ENCODE measurements at regions not wholly inside any gene's neighbourhood (a gene's known extent, or its start where the extent isn't known, plus 50 kb on each side); places are given as distances from the start of the nearest gene placed in this dataset.

- ATAC-seq = no peak
- H3K27me3 ChIP-seq (ENCODE audit: control insufficient read depth in 1 of 2, insufficient read depth in 2 of 2, low read length in 2 of 2) = peaks cover 0 to 23% of the 10 kb centered on the region in 2 experiments; a peak in 3 of 5 replicates
- TF ChIP-seq ZNF501 (CRISPR knock-in tag; IDR thresholded peaks at IDR 0.05) (no peak), E2F5 (CRISPR knock-in tag; conservative IDR thresholded peaks at IDR 0.05) (no peak), PBX2 (CRISPR knock-in tag; IDR thresholded peaks at IDR 0.05) (no peak), HMG20B (CRISPR knock-in tag; conservative IDR thresholded peaks at IDR 0.05) (no peak), CREBL2 (CRISPR knock-in tag; IDR thresholded peaks at IDR 0.05; ENCODE audit: borderline replicate concordance) (no peak), FUBP1 (CRISPR knock-in tag; IDR thresholded peaks at IDR 0.05; ENCODE audit: borderline replicate concordance) (no peak), ZNF333 (CRISPR knock-in tag; IDR thresholded peaks at IDR 0.05; ENCODE audit: borderline replicate concordance) (no peak), MAZ (IDR thresholded peaks at IDR 0.05; ENCODE audit: borderline replicate concordance, low read depth, low read length) (no peak), MAZ (CRISPR knock-in tag; IDR thresholded peaks at IDR 0.05; ENCODE audit: low read depth) (no peak), MTF1 (CRISPR knock-in tag; IDR thresholded peaks at IDR 0.05) (no peak), MLXIP (CRISPR knock-in tag; IDR thresholded peaks at IDR 0.05; ENCODE audit: borderline replicate concordance) (no peak), BCL3 (CRISPR knock-in tag; IDR thresholded peaks at IDR 0.05) (no peak), ZNF20 (CRISPR knock-in tag; IDR thresholded peaks at IDR 0.05) (no peak)
Observed at GRCh38 chr11:134470238-134470637, 58.2 kb upstream of the B3GAT1 start.

More at GRCh38 chr11:134470238-134470637, 58.2 kb upstream of the B3GAT1 start:
- Histone ChIP-seq H4K20me1 (ENCODE audit: insufficient read depth, low read length) (no peaks in the 10 kb centered on the region), H3K9ac (ENCODE audit: insufficient read depth, low read depth, low read length) (no peak overlapping the region), H3K4me1 (ENCODE audit: insufficient read depth, low read length) (peaks cover 25% of the 10 kb centered on the region), H3K36me3 (replicated peaks in 1 of 2; ENCODE audit: control insufficient read depth in 1 of 2, insufficient read depth in 2 of 2, low read length in 2 of 2) (no peaks in the 10 kb centered on the region), H2AFZ (ENCODE audit: low read length) (no peak overlapping the region), H3K4me2 (ENCODE audit: low read depth, low read length) (no peak overlapping the region), H3K27ac (ENCODE audit: extremely low read length, insufficient read depth, low read length) (no peak overlapping the region), H3K9me3 (ENCODE audit: low read length) (no peaks in the 10 kb centered on the region), H3K79me2 (ENCODE audit: insufficient read depth, low read length) (no peaks in the 10 kb centered on the region), H3K4me3 (replicated peaks in 1 of 3; ENCODE audit: insufficient read depth in 1 of 3, low read depth in 2 of 3, low read length in 3 of 3) (no peak overlapping the region)
- ChIA-PET CTCF (ENCODE audit: low intra/inter-chr PET ratio, low total read pairs) (no interaction called here), POLR2A (no interaction called here)
- no peak for FAIRE-seq
- in situ Hi-C loops (cut with HindIII; ENCODE audit: extremely low pct_ligation_motif_present, low pct_unique_long_range_greater_than_20kb) (no loop called here), intact Hi-C loops (cut with micrococcal nuclease; ENCODE audit: unreplicated experiment) (no loop called here)
- DNase-seq (ENCODE audit: low spot score) = no peak
- no TSS peak for BruUV-seq (replicated peaks)
- 64% methylated on average over 6 of the region's 6 CpGs for WGBS (ENCODE audit: low lambda C conversion rate)
